ENCODE measurements at regions not wholly inside any gene's neighbourhood (a gene's known extent, or its start where the extent isn't known, plus 50 kb on each side); places are given as distances from the start of the nearest gene placed in this dataset.
"Not testable (repeated sequence)": the region's sequence is repeated elsewhere in the genome, so short reads cannot be mapped to it uniquely, and the experiment has no call there.

GRCh38 chr3:137191133-137191923 lies 233.5 kb downstream of the IL20RB start:
- ChIA-PET CTCF (no interaction called here), POLR2A (no interaction called here)
- Histone ChIP-seq H3K27ac (ENCODE audit: low read depth in 1 of 2, low read length in 2 of 2) (no peak overlapping the region), H3K9me3 (ENCODE audit: control insufficient read depth in 1 of 2, insufficient read depth in 1 of 2, low read length in 2 of 2) (no peaks in the 10 kb centered on the region), H3K4me1 (ENCODE audit: insufficient read depth, low read length) (no peaks in the 10 kb centered on the region), H3K36me3 (ENCODE audit: insufficient read depth, low read length) (no peaks in the 10 kb centered on the region), H3K4me3 (ENCODE audit: low read length) (no peak overlapping the region), H3K27me3 (ENCODE audit: control insufficient read depth in 1 of 2, insufficient read depth in 2 of 2, low read length in 2 of 2) (no peaks in the 10 kb centered on the region)
- Mint-ChIP-seq H3K9me3 (no peaks in the 10 kb centered on the region), H3K27me3 (peaks cover 14% of the 10 kb centered on the region), H3K4me1 (ENCODE audit: low read depth) (no peaks in the 10 kb centered on the region), H3K36me3 (ENCODE audit: low read depth) (no peaks in the 10 kb centered on the region), H3K4me3 (no peak overlapping the region), H3K27ac (no peak overlapping the region)
- ATAC-seq (ENCODE audit: poor library complexity) (no peak), DNase-seq (no peak)
- no peak for TF ChIP-seq CTCF (IDR thresholded peaks at IDR 0.05)
- intact Hi-C loops (cut with DNase I, micrococcal nuclease): no loop called here

- Histone ChIP-seq H3K4me3 (ENCODE audit: low read length) (no peak overlapping the region), H3K36me3 (ENCODE audit: insufficient read depth, low read length) (no peaks in the 10 kb centered on the region), H3K9me3 (ENCODE audit: control insufficient read depth in 1 of 2, insufficient read depth in 1 of 2, low read length in 2 of 2) (no peaks in the 10 kb centered on the region), H3K27me3 (ENCODE audit: control insufficient read depth in 1 of 2, insufficient read depth in 2 of 2, low read length in 2 of 2) (no peaks in the 10 kb centered on the region), H3K27ac (ENCODE audit: low read depth in 1 of 2, low read length in 2 of 2) (no peak overlapping the region), H3K4me1 (ENCODE audit: insufficient read depth, low read length) (no peaks in the 10 kb centered on the region)
- Mint-ChIP-seq H3K27me3 (peaks cover 14% of the 10 kb centered on the region), H3K4me1 (ENCODE audit: low read depth) (no peaks in the 10 kb centered on the region), H3K9me3 (no peaks in the 10 kb centered on the region), H3K4me3 (no peak overlapping the region), H3K36me3 (ENCODE audit: low read depth) (no peaks in the 10 kb centered on the region), H3K27ac (no peak overlapping the region)
- no peak for DNase-seq
- ATAC-seq (ENCODE audit: poor library complexity): no peak
- intact Hi-C loops (cut with DNase I, micrococcal nuclease): no loop called here
- TF ChIP-seq CTCF (IDR thresholded peaks at IDR 0.05): no peak
- CTCF ChIA-PET: interaction anchor here (0.7 kb wide), 1 partner anchor 19 kb away, joined by 3 read pairs; no protein-coding TSS in a partner anchor
- POLR2A ChIA-PET: no interaction called here
Measured at GRCh38 chr3:137191951-137192350, 234.2 kb downstream of the IL20RB start.

GRCh38 chr3:137194301-137194700 lies 236.5 kb downstream of the IL20RB start:
- no peak overlapping the region for H3K27ac ChIP-seq (ENCODE audit: low read depth in 1 of 2, low read length in 2 of 2)
- no peak for ATAC-seq (ENCODE audit: poor library complexity)
- no peak for DNase-seq
- Mint-ChIP-seq H3K4me1 (ENCODE audit: low read depth) (no peaks in the 10 kb centered on the region), H3K4me3 (no peak overlapping the region), H3K27ac (no peak overlapping the region), H3K27me3 (peaks cover 14% of the 10 kb centered on the region), H3K9me3 (peaks cover under 1% of the 10 kb centered on the region), H3K36me3 (ENCODE audit: low read depth) (no peaks in the 10 kb centered on the region)
- no peaks in the 10 kb centered on the region for H3K4me1 ChIP-seq (ENCODE audit: insufficient read depth, low read length)
- no peak overlapping the region for H3K4me3 ChIP-seq (ENCODE audit: low read length)
- CTCF ChIA-PET: no interaction called here
- intact Hi-C loops (cut with DNase I, micrococcal nuclease): no loop called here
- H3K9me3 ChIP-seq (ENCODE audit: control insufficient read depth in 1 of 2, insufficient read depth in 1 of 2, low read length in 2 of 2): peaks cover 0 to 4% of the 10 kb centered on the region in 2 experiments
- no peaks in the 10 kb centered on the region for H3K27me3 ChIP-seq (ENCODE audit: control insufficient read depth in 1 of 2, insufficient read depth in 2 of 2, low read length in 2 of 2)
- H3K36me3 ChIP-seq (ENCODE audit: insufficient read depth, low read length): no peaks in the 10 kb centered on the region
- no peak for TF ChIP-seq CTCF (IDR thresholded peaks at IDR 0.05)
- POLR2A ChIA-PET: no interaction called here

GRCh38 chr3:137198374-137198773 lies 240.6 kb downstream of the IL20RB start:
- H3K4me3 Mint-ChIP-seq; POLR2A ChIA-PET; H3K9me3 ChIP-seq (ENCODE audit: control insufficient read depth in 1 of 2, insufficient read depth in 1 of 2, low read length in 2 of 2); H3K4me1 ChIP-seq (ENCODE audit: insufficient read depth, low read length); H3K27me3 ChIP-seq (ENCODE audit: control insufficient read depth in 1 of 2, insufficient read depth in 2 of 2, low read length in 2 of 2); H3K27ac Mint-ChIP-seq; H3K9me3 Mint-ChIP-seq; H3K36me3 Mint-ChIP-seq (ENCODE audit: low read depth); H3K4me1 Mint-ChIP-seq (ENCODE audit: low read depth); H3K27ac ChIP-seq (ENCODE audit: low read depth in 1 of 2, low read length in 2 of 2); intact Hi-C loops (cut with DNase I, micrococcal nuclease); DNase-seq; ATAC-seq (ENCODE audit: poor library complexity); CTCF ChIA-PET; H3K36me3 ChIP-seq (ENCODE audit: insufficient read depth, low read length); H3K4me3 ChIP-seq (ENCODE audit: low read length): not testable (repeated sequence)
- peaks cover 14% of the 10 kb centered on the region for H3K27me3 Mint-ChIP-seq

All from CD4-positive, alpha-beta T cell (primary cell).